ENCODE measurements at regions not wholly inside any gene's neighbourhood (a gene's known extent, or its start where the extent isn't known, plus 50 kb on each side); places are given as distances from the start of the nearest gene placed in this dataset.

GRCh38 chr3:118408431-118408830, 626.2 kb downstream of the IGSF11 start:
- DNase-seq = no peak

DNA sequence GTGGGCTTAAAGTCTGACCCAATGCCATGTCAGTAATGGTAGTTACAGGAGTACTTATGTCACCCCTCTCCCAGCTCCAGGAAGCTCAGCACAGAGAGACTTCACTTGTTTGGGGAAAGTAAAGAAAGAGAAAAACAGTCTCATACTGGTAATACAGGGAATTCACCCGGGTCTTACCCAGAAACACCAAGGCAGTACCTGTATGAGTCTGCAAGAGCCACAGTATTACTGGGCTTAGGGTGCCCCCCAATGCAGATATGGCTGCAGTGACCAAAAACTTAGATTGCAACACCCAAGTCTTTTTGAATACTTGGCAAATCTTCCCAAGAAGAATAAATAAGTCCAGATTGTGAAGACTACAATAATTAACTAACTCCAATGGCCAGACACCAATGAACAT, 622.1 kb downstream of the IGSF11 start:
- no peak for DNase-seq

DNA sequence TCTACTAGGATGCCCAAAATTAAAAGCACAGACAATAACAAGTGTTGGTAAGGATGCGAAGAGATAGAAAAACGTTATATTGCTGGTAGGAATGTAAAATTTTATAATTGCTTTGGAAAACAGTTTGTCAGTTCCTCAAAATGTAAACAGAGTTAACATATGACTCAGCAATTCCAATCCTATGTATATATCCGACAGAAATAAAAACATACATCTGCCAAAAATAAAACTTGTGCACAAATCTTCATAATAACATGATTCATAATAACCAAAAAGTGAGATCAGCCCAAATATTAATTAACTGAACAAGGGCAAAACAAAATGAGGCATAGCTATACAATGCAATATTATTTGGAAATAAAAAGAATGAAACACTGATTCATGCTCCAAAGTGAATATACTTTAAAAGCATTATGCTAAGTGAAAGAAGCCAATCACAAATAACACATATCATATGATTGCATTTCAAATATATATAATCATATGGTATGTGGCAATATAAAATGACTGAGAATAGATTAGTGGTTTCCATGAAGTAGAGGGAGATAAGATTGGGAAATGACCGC, 609.3 kb downstream of the IGSF11 start:
- DNase-seq = no peak

- no peak for DNase-seq
These were observed 600.8 kb downstream of the IGSF11 start for GRCh38 chr3:118433825-118434224.

DNA sequence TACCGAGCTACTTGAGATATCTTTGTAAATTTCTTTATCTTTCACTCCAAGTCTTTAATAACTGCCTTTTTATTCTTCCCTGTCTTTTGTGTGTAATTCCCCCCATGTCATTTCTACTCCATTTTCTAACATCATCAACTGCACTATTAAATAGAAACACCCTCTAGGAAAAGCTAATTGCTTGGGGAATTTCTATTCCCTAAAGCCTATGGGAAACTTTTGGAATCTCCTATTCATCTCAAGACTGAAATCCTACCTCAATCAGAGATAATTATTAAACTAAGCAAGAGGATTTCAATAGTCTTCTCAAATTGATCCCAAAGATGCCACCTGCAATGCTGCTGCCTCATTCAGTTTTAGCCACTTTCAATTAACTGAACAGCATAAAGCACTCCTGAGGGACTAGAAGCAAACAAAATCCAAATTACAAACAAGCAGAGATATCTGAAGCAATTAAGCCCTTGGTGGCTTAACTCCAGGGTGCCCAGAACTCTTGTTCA, 598.7 kb downstream of the IGSF11 start:
- no peak for DNase-seq

- DNase-seq = no peak
These were observed 597.9 kb downstream of the IGSF11 start for GRCh38 chr3:118436697-118437262.

- no peak for DNase-seq
These were observed 589.6 kb downstream of the IGSF11 start for GRCh38 chr3:118445036-118445435.

- no peak for DNase-seq
These were observed 587.3 kb downstream of the IGSF11 start for GRCh38 chr3:118447339-118447738.

GRCh38 chr3:118466795-118467330, 567.8 kb downstream of the IGSF11 start:
- no peak for DNase-seq

- DNase-seq = no peak
These were observed 565.8 kb downstream of the IGSF11 start for GRCh38 chr3:118468801-118469200.

- DNase-seq = no peak
These were observed 562.1 kb downstream of the IGSF11 start for GRCh38 chr3:118472586-118472985.

GRCh38 chr3:118473343-118473742, 561.3 kb downstream of the IGSF11 start:
- DNase-seq = no peak

DNA sequence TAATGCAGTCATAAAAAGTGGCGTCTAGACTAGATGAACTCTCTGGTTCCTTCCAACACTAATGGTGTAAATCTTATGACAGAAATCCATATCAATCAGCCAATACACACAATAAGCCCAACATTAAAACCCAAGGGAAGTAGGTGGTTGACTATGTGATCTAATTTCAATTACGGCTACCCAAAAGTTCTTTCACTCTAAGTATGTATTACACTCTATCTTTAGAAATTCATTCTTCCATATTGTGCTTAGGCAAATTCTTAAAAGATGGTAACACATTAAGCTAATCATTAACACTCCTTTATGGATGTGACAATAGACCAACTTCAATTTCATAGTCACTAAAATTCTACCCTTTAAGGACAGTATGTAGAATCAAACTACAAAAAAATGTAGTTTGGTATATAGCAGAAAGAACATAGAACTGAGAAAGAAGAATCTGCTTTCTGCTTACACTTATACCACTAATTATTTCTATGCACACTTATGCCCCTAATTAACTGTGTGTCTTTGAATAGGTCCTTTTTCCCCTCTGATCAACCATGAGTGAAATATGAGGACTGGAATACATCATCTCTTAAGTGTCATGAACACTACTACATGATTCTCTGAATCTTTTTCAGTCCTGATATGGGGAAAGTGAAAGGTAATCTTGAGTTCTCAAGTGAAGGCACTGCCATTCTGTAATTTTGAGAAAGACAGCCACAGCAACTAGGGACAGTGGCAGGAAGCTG, 557.6 kb downstream of the IGSF11 start:
- no peak for DNase-seq

DNA sequence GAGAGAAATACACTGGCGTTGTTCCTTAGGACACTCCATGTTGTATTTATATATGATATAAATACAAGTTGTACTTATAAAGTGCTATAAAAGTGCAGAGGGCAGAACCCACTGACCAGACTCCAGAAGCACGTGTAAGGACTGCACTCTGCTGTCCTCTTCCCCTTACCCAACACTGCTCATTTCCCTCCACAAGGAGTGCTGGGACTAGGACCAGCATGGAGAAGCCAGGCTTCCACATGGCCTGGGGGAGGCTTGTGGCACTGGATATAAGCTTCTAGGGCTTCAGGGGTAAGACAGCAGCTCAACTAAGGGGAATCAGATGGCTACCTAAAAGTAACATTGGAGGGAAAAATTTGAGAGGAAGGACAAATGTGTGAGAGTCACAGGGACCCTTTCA, 556.9 kb downstream of the IGSF11 start:
- DNase-seq = no peak

GRCh38 chr3:118478706-118479276, 555.9 kb downstream of the IGSF11 start:
- DNase-seq = no peak

DNA sequence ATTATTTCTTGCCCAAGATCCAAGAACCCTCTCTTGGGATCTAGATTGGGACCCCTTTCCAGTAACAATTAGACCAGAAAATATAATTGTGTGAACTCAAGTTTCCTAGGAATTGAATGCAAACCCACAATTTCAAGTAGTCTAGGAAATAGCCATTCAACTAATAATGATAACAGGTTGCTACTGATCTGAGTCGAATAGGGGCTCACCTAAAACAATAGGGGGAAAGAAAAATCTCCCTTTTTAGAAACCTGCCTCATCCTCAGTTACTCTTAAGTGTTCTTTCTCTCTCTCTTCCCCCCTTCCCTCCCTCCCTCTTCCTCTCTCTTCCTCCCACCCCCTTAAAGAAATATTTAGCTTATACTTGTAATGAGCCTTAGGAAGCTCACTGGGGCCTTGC, 555.3 kb downstream of the IGSF11 start:
- DNase-seq = no peak

DNA sequence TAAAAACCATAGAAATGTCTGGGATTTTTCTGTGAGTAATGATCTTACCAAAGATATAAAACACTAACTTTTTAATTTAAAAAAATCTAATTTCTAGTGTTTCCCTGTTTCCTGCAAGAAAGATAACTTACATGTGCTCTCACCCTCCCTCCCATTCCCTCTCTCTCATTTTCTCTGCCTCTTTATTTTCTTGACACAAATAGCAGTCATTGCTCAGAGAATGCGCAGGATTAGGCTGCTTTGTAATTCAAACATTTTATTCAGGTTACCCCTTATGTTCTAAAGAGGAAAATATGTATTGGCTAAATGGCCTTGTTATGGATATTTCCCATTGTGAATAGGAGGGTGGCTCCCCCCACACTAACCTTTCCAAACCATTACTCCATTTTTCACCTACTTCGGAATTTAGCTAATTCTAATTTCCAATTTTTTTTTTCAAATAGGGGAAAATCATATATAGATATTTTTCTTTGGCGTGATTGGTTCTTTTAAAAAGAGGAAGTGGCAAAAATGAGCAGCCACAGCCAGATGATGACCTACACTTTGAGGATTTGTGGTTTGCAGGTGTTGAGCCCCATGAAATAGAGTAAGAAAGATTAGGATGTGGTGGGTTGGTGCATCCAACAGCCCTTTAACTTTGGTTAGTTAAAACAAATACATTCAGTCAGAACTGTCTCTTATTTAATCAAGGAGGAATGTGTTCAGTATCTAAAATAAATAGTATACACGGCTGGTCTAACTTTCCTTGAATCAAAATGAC, 554.4 kb downstream of the IGSF11 start:
- DNase-seq = no peak

- no peak for DNase-seq
These were observed 549.0 kb downstream of the IGSF11 start for GRCh38 chr3:118485693-118486092.

DNA sequence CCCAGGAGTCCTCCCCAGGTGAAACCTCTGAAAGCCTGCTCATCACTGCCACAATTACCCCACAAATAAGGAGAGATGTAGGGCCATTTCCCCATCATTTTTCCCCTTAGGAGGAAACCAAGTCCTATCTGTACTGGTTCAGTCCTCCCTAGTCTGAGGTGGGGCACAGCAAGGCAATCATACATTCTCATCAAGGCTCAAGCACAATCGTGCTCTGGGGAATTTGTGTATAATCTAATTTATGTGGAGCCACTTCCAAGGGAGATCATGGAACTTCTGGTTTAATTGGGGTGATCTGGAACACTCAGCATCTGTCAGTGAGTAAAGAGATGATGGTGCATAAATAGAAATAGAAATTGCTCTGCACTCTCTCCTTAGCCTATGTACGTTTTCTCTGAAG, 546.9 kb downstream of the IGSF11 start:
- no peak for DNase-seq

- no peak for DNase-seq
These were observed 545.9 kb downstream of the IGSF11 start for GRCh38 chr3:118488732-118489131.

- no peak for DNase-seq
These were observed 539.4 kb downstream of the IGSF11 start for GRCh38 chr3:118495206-118495605.

DNA sequence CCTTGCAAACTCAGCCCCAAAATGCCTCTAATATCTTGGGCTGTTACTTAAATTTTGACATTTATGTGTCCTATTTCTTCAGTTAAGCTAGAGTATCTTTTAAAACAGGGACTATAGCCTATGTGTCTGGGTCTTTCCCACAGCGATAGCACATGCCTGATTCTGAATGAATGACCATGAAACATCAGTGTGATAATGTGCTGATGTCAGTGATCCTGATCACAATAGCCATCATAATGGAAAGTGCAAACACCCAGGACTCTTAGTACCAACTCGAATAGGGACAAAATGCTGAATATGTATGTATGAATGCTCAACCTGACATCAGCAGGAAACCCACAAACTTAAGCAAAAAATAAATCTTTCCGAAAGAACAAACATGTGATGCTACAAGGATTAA, 537.4 kb downstream of the IGSF11 start:
- DNase-seq = no peak

DNA sequence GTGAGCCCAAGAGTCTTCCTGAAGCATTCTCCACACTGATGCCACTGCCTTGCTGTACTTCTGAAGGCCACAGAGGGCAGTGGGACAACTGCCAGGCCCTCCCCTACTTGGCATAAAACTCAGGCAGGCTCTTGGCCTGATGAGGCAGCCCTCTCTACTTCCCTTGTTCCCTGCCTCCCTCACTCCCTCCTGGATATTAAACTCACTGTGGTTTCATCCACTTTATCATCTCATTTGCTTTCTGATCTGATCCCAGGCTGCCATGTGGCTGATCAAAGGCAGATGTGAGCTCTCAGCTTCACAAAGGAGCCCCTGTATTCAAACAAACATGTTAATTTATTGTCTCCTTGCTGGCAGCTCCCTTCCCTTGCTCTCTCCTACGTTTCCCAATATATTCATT, 533.5 kb downstream of the IGSF11 start:
- no peak for DNase-seq
